NCI-H1092 treated with DMSO at 0.1 percent for 48 hours (cell line): ENCODE measurements at regions not wholly inside any gene's neighbourhood (a gene's known extent, or its start where the extent isn't known, plus 50 kb on each side); places are given as distances from the start of the nearest gene placed in this dataset.

Source experiments
- DNase-seq: peaks from one replicate; lab custom pipeline; 2025; lab: John Stamatoyannopoulos, UW

DNA sequence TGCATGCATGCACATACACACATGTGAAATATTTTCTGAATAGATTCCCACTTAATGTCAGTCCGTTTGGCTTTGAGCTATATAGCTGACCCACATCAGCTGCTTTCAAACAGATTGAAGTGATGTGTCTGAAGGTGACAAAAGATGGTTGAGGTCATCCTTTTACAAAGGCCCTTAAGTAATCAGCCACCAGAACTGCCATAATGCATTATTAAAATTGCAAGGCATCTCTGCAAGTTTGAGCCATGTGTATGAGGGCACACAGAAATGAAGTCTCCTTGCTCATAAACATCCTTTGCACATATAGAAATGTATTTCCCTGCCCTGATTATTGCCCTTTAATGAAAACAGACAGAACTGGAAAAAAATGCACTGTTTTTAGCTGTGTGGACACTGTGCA is 1043.0 kb upstream of the C9orf72 start:
- no peak for DNase-seq

DNA sequence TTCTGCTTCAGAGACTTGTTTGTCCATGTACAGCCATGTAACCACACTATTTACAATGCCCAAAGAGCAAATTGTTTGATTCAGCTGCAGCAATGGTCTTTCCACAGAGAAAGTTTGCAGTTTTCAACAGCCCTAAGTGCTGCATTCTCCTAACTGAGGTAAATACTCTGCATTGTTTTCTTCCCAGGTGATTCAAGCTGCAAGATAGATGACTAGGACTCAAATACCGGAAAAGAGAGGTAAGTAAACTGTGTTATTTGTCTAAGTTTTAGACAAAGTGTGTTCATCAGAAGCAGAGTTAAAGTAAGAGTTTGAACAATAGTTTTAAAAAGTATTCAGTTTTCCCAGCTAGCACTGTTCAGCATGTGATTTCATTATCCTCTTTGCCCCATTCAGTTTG is 1046.7 kb upstream of the C9orf72 start:
- no peak for DNase-seq

DNA sequence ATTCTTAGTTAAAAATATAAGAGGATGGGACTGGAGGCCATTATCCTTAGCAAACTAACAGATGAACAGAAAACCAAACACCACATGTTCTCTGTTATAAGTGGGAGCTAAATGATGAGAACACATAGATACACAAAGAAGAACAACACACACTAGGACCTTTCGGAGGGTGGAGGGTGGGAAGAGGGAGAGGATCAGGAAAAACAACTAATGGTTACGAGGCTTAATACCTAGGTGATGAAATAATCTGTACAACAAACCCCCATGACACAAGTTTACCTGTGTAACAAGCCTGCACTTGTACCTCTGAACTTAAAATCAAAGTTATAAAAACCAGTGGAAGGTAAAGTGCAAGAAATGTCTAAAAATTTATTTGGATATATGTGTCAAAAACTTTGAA is 1047.4 kb upstream of the C9orf72 start:
- DNase-seq = no peak

DNA sequence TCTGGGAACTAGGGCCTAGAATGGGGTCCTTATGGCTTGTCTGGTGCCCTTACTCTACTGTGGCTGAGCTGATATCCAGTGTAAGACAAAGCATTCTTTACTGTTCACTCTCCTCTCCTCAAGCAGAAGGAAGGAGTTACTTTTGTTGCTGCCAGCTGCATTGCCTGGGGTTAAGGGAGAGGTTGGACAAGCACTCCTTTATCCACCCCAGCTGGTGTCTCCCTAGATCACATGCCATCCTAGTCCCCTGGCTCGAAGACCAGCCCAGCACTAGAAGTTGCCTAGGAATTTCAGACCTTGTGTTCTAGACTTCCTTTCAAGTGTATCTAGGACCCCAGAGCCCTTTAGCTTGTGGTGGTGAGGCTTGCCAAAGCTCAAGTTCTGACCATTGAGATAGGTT is 1051.5 kb upstream of the C9orf72 start:
- no peak for DNase-seq

DNA sequence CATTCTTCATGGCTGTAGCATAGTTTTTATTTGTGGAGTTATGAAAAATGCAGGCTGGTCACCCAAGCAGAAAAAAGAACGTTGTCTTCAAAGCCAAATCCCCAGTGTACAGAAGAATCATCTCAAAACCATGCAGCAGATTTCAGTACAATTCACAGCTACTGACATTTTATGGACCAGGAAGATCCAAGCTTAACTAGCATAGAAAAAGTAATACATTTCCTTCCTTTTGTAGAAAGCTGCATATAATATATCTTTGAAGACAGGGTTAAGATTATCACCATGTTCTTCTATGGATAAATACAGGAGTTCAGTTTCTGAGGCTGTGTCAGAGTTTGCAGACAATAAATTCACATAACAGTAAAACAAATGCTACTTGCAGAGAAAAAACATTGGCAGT is 1054.8 kb upstream of the C9orf72 start:
- DNase-seq = no peak

DNA sequence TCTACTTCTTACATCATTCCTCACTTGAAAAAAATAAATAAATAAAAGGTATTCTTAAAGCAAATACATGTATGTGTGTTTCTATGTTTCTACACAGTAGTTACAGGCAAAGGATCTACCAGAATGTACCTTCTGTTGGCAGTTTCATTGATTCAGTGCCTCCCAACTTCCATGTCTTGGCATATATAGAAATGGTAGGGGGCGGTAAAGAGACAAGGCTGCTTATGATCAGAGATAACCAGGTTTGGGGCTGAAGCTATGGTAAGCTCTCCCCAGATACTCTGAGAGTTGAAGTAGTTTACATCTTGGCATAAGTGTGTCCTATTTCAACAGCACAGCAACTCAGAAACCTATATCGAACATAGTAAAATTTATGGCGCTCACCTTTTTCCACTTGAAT is 1075.4 kb upstream of the C9orf72 start:
- no peak for DNase-seq

DNA sequence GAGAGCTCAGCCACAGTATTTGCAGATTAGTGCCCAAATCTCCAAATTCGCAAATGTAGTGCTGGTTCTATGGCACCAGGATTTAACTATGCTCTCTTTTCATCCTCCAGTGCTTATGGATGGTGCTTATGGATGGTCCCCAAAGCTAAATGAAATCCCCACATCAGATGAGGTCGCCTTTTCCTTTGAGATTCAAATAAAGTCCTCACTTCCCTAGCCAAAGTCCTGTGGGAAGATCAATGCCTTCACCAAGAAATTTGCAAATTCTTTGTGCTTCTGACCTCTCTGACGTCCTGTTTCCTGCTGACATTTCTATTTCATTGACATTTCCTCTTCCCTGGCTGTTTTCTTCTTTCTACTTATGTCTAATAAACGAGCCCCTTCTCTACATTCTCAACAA is 1077.0 kb upstream of the C9orf72 start:
- no peak for DNase-seq

DNA sequence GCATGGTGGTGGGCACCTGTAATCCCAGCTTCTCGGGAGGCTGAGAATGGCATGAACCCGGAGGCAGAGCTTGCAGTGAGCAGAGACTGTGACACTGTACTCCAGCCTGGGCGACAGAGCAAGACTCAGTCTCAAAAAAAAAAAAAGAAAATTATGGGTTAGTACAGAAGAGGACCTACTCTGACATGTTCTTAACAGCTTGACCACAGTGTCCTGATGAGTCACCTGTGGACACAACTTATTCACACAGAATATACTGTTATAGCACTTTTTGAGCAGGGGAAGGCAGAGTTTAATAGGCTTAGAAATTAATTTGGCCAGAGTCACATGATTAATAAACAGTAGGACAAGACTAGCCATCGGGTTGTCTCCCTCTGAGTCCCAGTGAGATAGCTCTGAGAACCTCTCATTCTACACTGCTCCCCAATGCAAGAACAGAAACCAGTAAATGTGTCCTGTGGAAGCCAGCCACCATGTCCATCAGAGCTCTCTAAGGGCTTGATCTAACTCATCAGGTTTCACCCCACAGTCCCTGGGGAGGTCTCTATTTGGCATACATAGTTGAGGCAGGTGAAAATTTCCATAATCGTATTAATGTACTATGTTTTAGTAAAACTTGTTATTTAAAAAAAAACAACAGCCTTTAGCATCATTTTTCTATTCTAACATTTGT is 1077.9 kb upstream of the C9orf72 start:
- DNase-seq = no peak

DNA sequence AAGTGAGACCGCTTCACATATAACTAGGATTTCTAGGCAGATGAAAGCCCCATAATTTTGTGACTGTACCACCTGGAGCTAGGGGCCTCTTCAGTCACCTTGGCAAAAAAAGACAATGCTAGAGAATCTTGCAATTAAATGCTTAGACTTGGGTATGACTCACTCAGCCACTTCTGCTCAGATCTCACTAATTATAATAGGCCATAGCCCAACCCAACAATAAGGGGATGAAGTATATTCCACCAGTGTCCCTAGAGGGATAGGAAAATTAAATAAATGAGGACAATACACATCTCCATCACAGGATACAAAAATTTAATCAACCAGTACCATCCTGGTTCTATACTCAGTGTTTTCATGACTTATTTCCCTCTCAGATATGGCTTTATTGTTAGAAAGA is 1079.9 kb upstream of the C9orf72 start:
- DNase-seq = no peak

DNA sequence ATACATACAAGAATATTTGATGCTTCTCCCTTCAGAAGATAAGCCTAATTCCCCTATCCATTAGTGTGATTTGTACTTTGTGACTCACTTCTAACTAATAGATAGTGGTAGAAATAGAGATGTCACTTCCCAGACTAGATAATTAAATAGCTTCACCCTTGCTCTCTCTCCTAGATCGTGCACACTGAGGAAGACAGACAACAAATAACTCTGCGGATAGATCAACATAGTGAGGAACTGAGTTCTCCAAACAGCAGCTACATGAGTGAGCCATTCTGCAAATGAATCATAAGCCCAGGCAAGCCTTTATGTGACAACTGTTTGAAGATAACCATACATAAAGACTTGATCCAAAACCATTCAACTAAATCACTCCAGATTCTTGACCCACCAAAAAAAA is 1083.4 kb upstream of the C9orf72 start:
- no peak for DNase-seq

DNA sequence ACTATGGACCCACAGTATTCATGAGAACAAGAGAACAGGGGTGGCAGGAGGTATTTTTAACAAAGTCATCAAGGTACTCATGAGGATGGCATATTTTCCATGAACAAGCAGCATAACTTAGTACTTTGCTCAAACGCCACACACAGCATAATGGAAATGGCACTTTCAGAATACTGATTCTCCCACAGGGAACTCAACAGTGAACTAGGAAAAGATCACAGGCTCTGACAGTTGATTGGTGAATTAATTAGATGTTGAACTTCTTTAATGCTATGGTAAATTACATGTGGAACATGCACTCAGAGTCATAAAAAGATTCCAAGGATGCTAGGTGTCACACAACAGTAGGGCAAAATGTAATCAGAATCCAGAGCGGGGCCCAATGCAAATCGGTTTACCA is 1088.6 kb upstream of the C9orf72 start:
- DNase-seq = no peak

DNA sequence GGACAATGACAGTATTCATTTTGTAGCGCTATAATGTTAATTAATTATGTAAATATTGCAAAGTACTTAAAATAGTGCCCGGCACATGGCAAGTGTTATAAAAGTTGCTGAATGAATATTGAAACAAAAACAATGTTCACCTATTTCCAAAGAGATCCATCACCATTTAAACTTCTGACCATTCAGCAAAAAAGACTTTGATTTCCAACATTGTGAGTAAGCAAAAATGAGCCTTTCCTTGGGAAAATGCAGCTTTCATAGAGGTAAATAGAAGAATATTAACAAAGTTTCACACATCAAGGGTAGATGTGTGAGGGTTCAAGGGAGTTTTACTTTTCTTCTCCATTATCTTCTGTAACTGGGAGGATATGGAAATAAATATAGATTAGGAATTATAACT is 1089.4 kb upstream of the C9orf72 start:
- no peak for DNase-seq

DNA sequence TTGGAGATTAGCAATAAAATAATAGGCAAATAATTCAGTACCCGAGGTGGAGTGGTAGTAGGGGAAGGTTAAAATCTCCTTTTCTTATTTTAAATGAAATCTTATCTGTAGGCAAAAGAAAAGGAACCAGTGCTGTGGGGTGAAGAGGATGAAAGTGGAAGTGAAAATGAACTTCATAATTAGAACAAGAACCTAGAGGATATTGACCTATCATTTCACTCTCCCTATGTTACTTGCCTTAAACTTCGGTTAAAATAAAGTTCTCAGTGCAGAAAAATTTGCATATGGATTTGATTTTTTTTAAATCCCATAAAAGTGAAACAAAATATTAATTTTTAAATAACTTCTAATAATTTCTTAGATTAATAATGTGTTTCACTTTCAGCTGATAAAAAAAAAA is 1094.9 kb upstream of the C9orf72 start:
- no peak for DNase-seq

DNA sequence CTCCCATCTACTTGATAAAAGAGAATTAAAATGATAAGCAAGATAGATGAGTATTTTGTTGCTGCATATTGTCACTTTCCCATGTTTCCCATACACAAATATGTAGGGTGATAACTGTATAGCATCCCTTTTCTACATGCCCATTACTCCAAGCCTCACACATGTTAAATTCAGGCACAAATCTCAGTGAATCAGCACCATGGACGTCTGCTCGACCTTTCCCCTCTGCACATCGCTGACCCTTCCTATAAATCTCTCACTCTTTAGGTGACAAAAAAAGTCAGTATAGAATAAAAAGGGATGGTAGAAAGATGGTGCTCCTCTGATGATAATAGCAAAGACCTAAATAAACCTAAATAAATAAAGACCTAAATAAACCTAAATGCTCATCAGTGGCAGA is 1097.7 kb upstream of the C9orf72 start:
- DNase-seq = no peak

DNA sequence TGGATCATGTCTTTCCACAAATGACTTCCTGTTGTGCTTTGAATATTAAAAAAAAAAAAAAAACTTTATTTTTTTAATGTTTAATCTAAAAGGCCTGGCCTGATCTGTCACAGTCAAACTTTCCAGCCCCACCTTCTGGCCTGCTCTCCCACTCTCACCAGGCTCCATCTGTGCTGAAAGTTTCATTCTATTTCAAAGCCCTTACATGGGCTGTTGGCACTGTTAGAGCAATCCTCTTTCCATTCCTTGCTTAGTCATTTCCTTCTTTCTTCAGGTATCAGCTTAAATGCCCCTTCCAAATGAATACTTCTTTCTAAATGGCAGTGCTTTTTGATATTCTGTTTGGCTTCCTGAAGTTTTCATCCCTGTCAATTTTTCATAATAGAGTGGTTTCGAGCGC is 1104.8 kb upstream of the C9orf72 start:
- no peak for DNase-seq

DNA sequence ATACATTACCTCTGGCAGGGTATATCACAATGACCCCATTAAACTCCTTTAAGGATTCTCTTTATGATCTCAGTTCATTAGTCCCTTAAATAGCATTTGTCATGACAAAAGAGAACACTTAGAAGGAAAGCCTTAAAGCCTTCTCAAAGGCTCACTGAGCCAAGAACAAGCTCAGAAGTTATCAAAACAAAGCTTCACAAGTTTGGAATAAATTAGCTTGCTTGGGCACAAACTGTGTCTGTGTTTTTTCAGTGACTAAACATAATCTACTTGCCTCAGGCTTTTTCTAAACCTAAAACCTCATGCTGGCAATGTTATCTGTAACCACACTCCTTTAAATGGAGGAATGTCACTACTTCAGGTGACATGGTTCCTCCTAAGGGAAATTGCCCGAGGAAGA is 1114.9 kb upstream of the C9orf72 start:
- no peak for DNase-seq

DNA sequence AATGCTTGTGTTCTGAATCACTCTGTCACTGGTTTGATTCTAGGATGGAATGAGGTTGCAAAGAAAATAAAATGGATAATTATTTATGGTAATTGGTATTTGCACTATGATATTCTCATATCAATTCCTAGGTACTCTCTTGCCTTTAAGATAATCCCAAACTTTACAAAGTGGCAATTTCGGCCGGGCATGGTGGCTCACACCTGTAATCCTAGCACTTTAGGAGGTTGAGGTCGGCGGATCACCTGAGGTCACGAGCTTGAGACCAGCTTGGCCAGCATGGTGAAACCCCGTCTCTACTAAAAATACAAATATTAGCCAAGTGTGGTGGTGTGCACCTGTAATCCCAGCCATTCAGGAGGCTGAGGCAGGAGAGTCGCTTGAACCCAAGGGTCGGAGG is 1118.7 kb upstream of the C9orf72 start:
- no peak for DNase-seq

DNA sequence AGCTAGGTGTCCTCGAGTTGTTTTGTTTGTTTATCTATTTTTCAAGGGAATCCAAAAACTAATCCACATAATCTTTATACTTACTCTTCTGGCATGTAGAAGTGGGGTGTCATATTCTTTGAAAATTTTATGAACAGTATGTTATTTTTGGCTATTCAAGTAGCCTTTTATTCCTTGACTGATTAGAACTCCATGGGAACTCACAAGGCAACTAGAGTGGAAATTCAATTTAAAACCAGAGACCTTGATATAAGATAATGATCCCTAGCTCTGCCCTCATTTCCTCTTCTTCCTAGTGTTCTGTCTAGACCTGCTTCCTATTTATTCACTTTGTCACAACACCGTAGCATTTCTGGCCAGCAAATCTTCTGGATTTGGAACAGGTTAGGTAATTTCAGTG is 1123.7 kb upstream of the C9orf72 start:
- no peak for DNase-seq

DNA sequence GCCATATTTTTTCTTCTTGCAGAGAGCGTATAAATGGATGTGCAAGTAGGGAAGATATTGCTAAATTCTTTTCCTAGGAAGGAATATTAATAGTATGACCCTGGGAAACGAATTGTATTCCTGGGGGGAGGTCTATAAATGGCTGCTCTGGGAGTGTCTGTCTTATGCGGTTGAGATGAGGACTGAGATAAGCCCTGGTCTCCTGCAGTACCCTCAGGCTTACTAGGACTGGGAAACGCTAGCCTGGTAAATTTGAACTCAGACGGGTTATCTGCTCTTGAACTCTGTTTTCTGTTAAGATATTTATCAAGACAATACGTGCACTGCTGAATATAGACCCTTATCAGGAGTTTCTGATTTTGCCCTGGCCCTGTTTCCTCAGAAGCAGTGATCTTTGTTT is 1126.4 kb upstream of the C9orf72 start:
- no peak for DNase-seq

DNA sequence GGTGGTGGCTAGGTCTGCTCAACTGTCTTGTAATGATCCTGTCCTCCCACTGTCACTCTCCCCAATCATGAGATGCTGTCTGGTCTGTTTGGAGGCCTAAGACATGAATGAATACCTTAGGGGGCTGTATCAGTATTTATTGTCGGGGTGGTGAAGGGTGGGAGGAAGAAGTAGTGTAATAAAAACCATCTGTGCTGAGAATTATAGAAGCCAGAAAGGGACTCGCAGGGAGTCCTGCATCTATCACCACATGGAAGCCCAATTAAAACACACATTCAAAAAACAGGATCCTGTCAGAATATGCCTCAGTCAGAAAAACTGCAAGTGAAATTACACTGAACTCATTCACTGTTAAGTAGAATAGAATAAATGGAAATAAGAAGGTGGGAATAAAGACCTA is 1134.3 kb upstream of the C9orf72 start:
- DNase-seq = no peak

DNA sequence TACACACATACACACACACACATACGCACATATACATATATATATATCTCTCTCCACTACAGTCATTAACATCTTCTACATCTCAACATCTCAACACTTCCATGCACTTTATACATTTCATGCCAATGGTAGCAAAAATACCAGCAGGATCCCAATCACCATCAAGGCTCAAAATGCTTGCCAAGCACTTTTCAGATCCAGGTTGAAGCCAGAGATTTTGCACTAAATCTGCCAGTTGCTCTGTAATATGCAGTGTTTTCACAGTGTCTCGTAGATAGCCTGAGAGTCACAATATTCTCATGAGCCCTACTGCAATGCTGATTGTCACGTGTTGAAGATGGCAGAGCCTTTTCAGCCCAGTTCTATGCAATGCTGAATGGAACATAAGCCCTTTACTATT is 1140.9 kb upstream of the C9orf72 start:
- no peak for DNase-seq

DNA sequence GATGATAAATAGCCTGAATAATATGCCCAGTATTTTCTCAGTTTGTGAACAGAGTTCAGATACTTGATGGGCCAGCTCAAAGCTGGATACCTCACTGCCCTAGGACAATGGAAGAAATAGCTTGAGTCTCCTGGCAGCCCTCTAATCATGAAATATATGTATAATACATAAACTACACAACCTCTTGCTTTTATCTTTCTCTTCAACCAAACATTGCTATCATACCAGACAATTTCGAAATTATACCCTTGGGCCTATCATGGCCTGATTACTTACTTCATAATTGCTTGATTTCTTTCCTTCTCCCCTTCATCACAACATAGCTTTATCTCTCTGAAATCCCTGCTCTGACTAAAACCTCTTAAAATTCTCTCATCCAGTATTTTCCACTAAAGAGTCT is 1144.9 kb upstream of the C9orf72 start:
- DNase-seq = no peak

DNA sequence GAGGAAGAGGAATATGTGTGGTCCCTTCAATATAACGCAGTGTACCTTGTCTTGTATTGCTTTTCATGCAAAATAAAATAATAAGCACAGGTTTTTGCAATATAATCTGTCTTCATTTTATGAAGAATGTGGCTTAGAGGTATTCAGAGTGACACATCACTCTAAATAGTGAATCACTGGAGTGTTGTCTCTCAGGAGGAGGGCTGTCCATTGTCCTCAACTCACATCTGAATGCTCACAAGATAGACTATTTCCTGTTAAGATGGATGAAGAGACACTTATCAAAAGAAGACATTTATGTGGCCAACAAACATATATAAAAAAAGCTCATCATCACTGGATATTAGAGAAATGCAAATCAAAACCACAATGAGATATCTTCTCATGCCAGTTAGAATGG is 1147.5 kb upstream of the C9orf72 start:
- DNase-seq = no peak

DNA sequence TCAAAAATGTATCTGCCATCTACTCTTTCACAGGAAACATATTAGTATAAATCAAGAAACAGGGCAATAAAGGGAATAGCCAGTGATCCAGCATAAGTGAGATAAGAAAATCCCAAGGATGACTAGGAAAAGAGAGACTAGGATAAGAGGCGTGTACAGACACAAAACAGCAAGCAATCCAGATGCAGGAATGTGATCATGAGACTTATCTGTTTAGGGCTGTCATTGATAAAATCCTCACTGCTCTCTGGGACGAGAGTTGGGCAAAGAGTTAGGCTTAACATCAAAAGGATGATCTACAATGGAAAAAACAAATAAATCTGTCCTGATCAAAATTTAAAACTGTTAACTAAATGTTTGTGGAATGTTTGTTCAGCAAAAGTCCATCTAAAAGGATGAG is 1156.8 kb upstream of the C9orf72 start:
- DNase-seq = no peak
